ENCODE measurements at regions not wholly inside any gene's neighbourhood (a gene's known extent, or its start where the extent isn't known, plus 50 kb on each side); places are given as distances from the start of the nearest gene placed in this dataset.
A peak's percentile ranks its signal among the peaks of the same experiment; 100 is the strongest.

DNA sequence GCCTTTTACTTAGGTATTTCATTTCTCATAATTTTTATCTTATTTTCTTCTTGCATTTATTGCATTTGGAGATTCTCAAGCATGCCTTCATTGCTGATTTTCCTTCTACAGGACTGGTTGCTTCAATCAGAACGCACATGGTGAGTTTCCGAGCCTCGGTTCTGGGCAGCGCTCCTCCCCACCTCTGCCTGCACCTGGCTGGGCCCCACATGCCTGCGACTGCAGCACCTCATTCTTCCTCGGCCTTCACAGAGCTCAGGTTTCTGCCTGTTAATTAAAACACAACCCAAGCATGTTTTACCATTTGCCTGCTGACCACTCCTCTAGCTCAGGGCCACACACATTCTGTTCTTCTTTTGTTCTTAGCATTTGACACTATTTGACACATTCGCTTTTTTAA is 398.8 kb downstream of the GALR1 start:
- Histone ChIP-seq H3K79me2 (ENCODE audit: insufficient read depth, low read depth, low read length) (no peaks in the 10 kb centered on the region), H3K4me1 (ENCODE audit: insufficient read depth, low read length, poor library complexity, severe bottlenecking) (no peaks in the 10 kb centered on the region), H3K27ac (ENCODE audit: low read depth, low read length, poor library complexity, severe bottlenecking) (no peak overlapping the region), H3K9me2 (ENCODE audit: insufficient read depth, low read length) (no peaks in the 10 kb centered on the region), H3K9me3 (ENCODE audit: low read length) (no peaks in the 10 kb centered on the region), H2AFZ (ENCODE audit: low read length) (no peak overlapping the region), H4K20me1 (ENCODE audit: insufficient read depth, low read length) (no peaks in the 10 kb centered on the region), H3K36me3 (ENCODE audit: insufficient read depth, low read length) (no peaks in the 10 kb centered on the region), H3K4me3 (ENCODE audit: low read depth, low read length, poor library complexity, severe bottlenecking) (no peak overlapping the region), H3K4me2 (ENCODE audit: low read length) (no peak overlapping the region)
- POLR2A ChIA-PET, result no interaction called here
- TF ChIP-seq, protein P1, sequence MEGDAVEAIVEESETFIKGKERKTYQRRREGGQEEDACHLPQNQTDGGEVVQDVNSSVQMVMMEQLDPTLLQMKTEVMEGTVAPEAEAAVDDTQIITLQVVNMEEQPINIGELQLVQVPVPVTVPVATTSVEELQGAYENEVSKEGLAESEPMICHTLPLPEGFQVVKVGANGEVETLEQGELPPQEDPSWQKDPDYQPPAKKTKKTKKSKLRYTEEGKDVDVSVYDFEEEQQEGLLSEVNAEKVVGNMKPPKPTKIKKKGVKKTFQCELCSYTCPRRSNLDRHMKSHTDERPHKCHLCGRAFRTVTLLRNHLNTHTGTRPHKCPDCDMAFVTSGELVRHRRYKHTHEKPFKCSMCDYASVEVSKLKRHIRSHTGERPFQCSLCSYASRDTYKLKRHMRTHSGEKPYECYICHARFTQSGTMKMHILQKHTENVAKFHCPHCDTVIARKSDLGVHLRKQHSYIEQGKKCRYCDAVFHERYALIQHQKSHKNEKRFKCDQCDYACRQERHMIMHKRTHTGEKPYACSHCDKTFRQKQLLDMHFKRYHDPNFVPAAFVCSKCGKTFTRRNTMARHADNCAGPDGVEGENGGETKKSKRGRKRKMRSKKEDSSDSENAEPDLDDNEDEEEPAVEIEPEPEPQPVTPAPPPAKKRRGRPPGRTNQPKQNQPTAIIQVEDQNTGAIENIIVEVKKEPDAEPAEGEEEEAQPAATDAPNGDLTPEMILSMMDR (conservative IDR thresholded peaks at IDR 0.05; ENCODE audit: low read length), result no peak
- no peak for TF ChIP-seq EZH2phosphoT487 (IDR thresholded peaks at IDR 0.05; ENCODE audit: borderline replicate concordance, low read depth, low read length)
- no peak for DNase-seq (ENCODE audit: low spot score)
- intact Hi-C loops (cut with micrococcal nuclease; ENCODE audit: unreplicated experiment), result no loop called here
- CTCF ChIA-PET (ENCODE audit: unreplicated experiment), result no interaction called here
- no TSS peak for BruUV-seq (replicated peaks)

DNA sequence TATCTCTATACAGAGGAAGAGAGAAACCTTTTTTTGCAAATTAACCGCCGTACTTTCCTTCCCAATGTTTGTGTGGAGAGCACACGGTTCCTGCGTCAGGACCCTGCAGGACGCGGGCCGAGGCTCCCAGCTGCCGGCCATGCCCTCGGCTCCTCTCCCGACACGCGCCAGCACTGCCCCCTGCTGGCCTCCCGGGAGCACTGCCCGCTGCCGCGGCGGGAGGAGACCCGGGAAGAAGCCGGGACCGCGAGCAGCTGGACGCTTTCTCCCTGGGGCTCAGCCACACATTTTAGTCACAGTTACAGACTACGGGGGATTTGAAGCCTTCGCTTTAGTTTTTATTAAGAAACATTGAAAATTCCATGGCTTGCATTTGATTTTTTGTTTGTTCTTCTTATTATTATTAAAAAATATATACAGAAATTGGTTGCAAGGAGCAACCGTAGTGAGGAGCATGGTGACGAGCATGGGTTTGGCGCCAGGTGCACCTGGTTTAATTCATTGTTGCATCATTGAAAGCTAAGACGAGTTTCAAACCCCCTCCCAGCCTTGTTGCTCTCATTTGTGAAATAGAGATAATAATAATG is 401.2 kb downstream of the GALR1 start:
- Histone ChIP-seq H2AFZ (ENCODE audit: low read length) (no peak overlapping the region), H4K20me1 (ENCODE audit: insufficient read depth, low read length) (no peaks in the 10 kb centered on the region), H3K27ac (ENCODE audit: low read depth, low read length, poor library complexity, severe bottlenecking) (no peak overlapping the region), H3K4me1 (ENCODE audit: insufficient read depth, low read length, poor library complexity, severe bottlenecking) (no peaks in the 10 kb centered on the region), H3K36me3 (ENCODE audit: insufficient read depth, low read length) (no peaks in the 10 kb centered on the region), H3K79me2 (ENCODE audit: insufficient read depth, low read depth, low read length) (no peaks in the 10 kb centered on the region), H3K4me3 (ENCODE audit: low read depth, low read length, poor library complexity, severe bottlenecking) (no peak overlapping the region), H3K9me3 (ENCODE audit: low read length) (no peaks in the 10 kb centered on the region), H3K9me2 (ENCODE audit: insufficient read depth, low read length) (no peaks in the 10 kb centered on the region), H3K4me2 (ENCODE audit: low read length) (no peak overlapping the region)
- ChIA-PET POLR2A (no interaction called here), CTCF (ENCODE audit: unreplicated experiment) (no interaction called here)
- intact Hi-C loops (cut with micrococcal nuclease; ENCODE audit: unreplicated experiment), result no loop called here
- no TSS peak for BruUV-seq (replicated peaks)
- DNase-seq (ENCODE audit: low spot score), result peak; percentile 19
- TF ChIP-seq, protein P1 (conservative IDR thresholded peaks at IDR 0.05; ENCODE audit: low read length), result peak; percentile 73
- TF ChIP-seq EZH2phosphoT487 (IDR thresholded peaks at IDR 0.05; ENCODE audit: borderline replicate concordance, low read depth, low read length), result no peak

DNA sequence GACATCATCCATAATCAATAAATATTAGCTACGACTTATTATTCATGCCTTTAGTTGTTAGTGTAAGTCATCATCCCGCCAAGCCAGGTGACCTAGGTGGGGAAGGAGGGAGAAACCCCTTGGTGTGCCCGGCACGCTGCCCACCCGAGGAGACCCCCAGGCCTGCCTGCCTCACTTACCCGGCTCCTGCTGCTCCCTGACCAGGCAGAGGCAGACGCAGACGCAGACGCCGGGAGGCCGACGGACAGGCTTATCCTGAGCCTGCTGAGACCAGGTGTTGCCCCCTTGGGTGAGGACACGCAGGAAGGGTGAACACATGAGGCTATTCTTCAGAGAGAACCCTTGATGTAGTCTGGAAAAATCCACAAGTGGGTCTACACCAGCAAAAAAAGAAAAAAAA is 401.8 kb downstream of the GALR1 start:
- no TSS peak for BruUV-seq (replicated peaks)
- H3K27ac ChIP-seq (ENCODE audit: low read depth, low read length, poor library complexity, severe bottlenecking), result no peak overlapping the region
- no peak overlapping the region for H2AFZ ChIP-seq (ENCODE audit: low read length)
- TF ChIP-seq, protein P1 (conservative IDR thresholded peaks at IDR 0.05; ENCODE audit: low read length), result no peak
- no peak for TF ChIP-seq EZH2phosphoT487 (IDR thresholded peaks at IDR 0.05; ENCODE audit: borderline replicate concordance, low read depth, low read length)
- intact Hi-C loops (cut with micrococcal nuclease; ENCODE audit: unreplicated experiment), result no loop called here
- H4K20me1 ChIP-seq (ENCODE audit: insufficient read depth, low read length), result no peaks in the 10 kb centered on the region
- no peak overlapping the region for H3K4me2 ChIP-seq (ENCODE audit: low read length)
- POLR2A ChIA-PET, result no interaction called here
- no peaks in the 10 kb centered on the region for H3K9me3 ChIP-seq (ENCODE audit: low read length)
- CTCF ChIA-PET (ENCODE audit: unreplicated experiment), result no interaction called here
- H3K36me3 ChIP-seq (ENCODE audit: insufficient read depth, low read length), result no peaks in the 10 kb centered on the region
- H3K4me3 ChIP-seq (ENCODE audit: low read depth, low read length, poor library complexity, severe bottlenecking), result no peak overlapping the region
- no peaks in the 10 kb centered on the region for H3K4me1 ChIP-seq (ENCODE audit: insufficient read depth, low read length, poor library complexity, severe bottlenecking)
- no peaks in the 10 kb centered on the region for H3K9me2 ChIP-seq (ENCODE audit: insufficient read depth, low read length)
- no peak for DNase-seq (ENCODE audit: low spot score)
- no peaks in the 10 kb centered on the region for H3K79me2 ChIP-seq (ENCODE audit: insufficient read depth, low read depth, low read length)
